DMS53 treated with DMSO at 0.1 percent for 48 hours (cell line): ENCODE measurements at regions not wholly inside any gene's neighbourhood (a gene's known extent, or its start where the extent isn't known, plus 50 kb on each side); places are given as distances from the start of the nearest gene placed in this dataset.

ENCODE experiments used
- DNase-seq: peaks from one replicate; lab custom pipeline; 2025; ENCODE audit not compliant: unreplicated experiment; lab: John Stamatoyannopoulos, UW

DNA sequence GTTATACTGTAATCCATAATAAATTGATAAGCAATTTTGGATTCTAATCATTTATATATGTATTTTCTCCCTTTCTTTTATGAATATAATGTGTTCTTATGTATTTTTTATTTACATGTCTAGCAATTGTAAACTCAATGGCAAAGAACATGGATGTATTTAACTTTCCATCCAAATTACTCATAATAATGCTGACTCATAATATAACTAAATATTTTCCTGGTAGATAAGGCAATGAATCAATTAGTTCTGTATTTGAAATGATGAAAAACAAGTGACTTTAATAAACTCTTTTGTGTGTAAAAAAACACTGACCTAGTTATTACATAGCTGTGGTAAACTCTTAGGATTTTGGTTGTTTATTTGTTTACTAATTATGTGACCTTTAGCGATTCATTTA lies 211.2 kb downstream of the DTHD1 start:
- DNase-seq, result no peak

GRCh38 chr4:36493251-36493650 lies 211.8 kb downstream of the DTHD1 start:
- no peak for DNase-seq

GRCh38 chr4:36494016-36494415 lies 212.6 kb downstream of the DTHD1 start:
- no peak for DNase-seq

- no peak for DNase-seq
Measured at GRCh38 chr4:36494747-36495146, 213.3 kb downstream of the DTHD1 start.

GRCh38 chr4:36502350-36502749 lies 220.9 kb downstream of the DTHD1 start:
- no peak for DNase-seq

DNA sequence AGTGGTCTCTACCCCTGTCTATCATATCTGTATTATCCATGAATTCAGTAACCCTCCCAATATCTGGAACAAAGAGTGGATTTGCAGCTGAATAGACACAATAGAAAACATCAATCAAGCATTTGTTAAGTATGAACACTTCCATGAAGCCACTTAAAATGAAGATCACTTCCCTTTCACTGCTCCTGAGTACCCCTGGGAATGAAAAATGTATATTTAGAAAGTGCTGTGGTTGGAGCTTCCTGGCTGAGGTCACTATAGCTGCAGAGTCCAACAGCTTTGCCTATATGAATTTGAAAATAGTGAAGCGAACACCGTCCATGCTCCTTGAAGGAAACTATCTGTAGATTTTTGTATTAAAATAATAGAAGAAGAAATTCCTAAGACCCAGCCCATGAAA lies 227.0 kb downstream of the DTHD1 start:
- no peak for DNase-seq

DNA sequence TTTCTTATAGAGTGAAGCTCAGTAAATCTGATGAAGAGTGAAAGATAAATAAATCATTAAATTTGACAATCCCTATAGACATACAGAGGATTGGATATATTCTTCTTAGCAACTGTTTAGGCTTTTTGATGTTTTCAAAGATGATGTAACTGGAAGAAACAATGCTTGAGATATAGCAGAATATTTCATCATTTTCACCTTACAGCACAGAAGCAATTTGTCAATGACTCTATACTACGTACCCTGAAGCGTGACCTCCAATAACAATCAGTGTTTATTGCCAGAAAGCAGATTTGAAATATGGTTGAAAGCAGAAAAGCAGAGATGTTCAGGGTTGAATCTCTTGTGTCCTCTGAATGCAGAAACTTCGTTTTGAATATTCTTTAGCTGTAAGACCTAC lies 228.4 kb downstream of the DTHD1 start:
- DNase-seq, result no peak

DNA sequence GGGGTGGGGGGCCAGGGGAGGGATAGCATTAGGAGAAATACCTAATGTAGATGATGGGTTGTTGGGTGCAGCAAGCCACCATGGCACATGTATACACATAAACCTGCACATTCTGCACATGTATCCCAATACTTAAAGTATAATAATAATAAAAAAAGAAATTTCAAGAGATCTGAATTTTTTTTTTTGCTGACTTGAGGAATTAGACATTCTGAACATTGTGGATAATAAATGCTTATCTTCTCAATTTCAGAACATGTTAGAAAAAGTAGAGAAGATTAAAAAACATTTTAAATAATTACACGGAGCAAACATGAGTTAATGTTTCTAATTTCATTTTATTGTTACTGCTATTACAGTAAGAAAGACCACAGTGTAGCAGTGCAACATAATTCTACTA lies 230.4 kb downstream of the DTHD1 start:
- DNase-seq, result no peak

GRCh38 chr4:36516522-36517095 lies 235.2 kb downstream of the DTHD1 start:
- DNase-seq, result no peak

GRCh38 chr4:36523182-36523581 lies 241.8 kb downstream of the DTHD1 start:
- DNase-seq, result no peak

GRCh38 chr4:36532670-36533379 lies 251.4 kb downstream of the DTHD1 start:
- no peak for DNase-seq

- DNase-seq, result no peak
Measured at GRCh38 chr4:36533944-36534343, 252.5 kb downstream of the DTHD1 start.

GRCh38 chr4:36547383-36547782 lies 266.0 kb downstream of the DTHD1 start:
- DNase-seq, result no peak

GRCh38 chr4:36549252-36549651 lies 267.8 kb downstream of the DTHD1 start:
- no peak for DNase-seq

DNA sequence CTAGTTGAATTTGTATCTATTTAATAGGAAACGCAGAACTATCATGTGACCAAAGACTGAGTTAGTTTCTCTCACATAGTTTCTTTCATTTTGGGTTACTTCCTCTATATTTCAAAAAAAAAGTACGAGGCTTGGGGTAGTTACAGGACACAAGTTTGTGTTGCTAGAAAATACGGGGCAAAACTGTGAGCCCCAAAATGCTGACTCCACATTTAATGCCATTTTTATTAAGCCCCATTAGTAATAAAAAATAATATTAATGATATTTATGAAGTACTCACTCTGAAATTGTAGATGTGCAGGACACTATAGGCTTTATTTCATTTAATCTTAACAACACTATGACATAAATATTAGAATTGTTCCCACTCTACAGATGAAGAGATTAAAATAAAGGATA lies 268.6 kb downstream of the DTHD1 start:
- DNase-seq, result no peak

GRCh38 chr4:36551697-36552214 lies 270.3 kb downstream of the DTHD1 start:
- no peak for DNase-seq

DNA sequence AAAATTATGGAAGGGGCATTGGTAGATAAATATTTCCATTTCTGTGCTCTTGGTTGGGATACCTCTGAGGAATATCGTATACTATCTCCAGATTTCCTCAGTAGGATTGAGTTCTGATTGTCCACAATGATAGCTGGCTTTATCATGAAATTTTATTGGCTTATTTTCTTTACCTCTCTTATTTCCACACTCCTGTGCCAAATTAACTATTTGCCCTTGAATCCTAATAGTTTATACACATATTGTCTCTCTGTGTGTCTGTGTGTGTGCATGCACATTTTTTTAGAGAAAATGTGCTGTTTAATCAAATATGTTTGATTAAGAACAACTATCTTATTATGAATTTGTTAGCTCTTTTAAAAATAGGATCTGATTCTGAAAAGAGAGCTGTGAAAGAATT lies 271.6 kb downstream of the DTHD1 start:
- no peak for DNase-seq

DNA sequence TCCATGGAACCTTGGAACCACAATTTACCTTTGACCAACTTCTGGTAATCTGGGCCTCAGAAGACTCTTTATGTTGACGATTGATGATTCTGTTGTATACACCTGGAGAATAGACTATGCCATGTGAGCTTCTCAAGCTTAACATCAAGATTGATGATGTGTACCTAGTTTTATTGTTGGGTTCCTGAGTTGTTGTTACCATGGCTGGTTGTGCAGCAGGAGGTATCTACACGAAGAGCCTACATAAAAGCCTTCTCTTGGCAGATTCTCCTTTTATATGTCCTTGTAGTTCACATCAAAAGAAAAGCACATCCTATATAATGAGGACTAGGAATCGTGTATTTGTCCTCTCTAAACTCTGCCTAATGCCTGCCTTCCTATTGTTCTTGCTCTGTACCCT lies 272.0 kb downstream of the DTHD1 start:
- DNase-seq, result no peak

DNA sequence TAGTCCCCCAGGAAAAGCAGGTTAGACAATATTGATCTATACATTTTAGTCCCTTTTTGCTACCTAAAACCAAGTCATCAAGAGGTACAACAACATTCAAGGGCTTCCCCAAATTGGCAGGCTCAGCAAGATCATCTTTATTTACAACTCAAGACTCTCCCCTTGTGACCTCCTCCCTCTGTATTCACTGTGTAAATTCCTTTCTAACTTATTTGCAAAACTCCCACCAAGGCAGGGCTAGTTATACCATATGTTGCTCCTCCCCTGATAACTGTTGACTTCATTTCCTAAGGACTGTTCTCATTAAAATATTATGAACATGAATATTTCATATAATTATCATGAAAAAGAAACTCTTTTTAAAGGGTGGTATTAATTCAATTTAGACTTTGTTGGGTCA lies 275.6 kb downstream of the DTHD1 start:
- no peak for DNase-seq

- DNase-seq, result no peak
Measured at GRCh38 chr4:36568575-36568974, 287.2 kb downstream of the DTHD1 start.

- no peak for DNase-seq
Measured at GRCh38 chr4:36573441-36573840, 292.0 kb downstream of the DTHD1 start.

DNA sequence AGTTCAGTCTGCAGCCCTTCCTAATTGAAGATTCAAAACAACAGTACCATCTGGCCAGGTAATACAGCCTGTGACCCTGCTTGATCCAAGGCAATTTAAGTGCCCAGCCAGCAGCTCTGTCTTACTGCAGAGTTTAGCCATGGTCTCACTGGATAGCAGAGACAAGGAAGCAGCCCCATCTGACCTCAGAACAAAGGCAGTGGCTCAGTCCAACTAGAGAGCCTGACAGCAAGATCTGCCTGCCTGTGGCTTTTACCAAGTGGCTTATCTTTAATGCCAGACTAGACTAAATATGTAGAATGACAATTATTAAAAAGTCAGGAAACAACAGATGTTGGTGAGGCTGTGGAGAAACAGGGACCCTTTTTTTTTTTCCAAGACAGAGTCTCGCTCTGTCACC lies 293.4 kb downstream of the DTHD1 start:
- no peak for DNase-seq

DNA sequence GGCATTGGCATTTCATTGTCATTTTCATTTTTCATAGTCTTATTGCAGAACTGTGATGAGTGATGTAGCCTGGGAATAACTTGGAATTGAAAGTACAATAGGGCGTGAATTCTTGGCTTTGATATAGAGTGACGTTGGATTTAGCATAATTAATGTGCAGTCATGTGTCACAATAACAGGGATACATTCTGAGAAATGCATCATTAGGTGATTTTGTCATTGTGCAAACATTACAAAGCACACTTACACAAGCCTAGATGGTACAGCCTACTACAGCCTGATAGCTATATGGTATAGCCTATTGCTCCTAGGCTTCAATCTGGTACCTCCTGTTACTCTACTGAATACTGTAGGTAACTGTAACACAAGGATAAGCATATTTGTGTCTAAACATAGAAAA lies 300.8 kb downstream of the DTHD1 start:
- no peak for DNase-seq
